ENCODE measurements at regions not wholly inside any gene's neighbourhood (a gene's known extent, or its start where the extent isn't known, plus 50 kb on each side); places are given as distances from the start of the nearest gene placed in this dataset.

DNA sequence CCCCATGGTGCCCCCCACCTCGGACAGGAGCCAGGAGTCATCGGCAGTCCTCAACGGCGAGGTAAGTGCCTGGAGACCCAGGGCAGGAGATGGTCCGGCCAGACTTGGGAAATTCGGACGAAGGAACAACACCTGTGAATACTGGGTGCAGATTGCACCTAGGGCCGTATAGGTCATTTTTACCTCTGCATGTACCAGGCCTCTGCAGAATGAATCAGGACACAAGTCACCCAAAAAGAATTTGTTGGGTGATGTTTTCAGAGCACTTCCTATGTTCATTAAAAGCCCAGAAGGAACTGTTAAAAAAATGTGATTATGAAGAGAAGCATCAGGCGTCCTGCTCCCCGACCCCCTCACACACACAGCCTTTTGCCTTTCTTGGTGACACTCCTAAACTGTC lies 93.9 kb downstream of the C11orf91 start:
- TF ChIP-seq EZH2phosphoT487 (IDR thresholded peaks at IDR 0.05; ENCODE audit: borderline replicate concordance, low read depth, low read length) = no peak
- TF ChIP-seq, protein P1, sequence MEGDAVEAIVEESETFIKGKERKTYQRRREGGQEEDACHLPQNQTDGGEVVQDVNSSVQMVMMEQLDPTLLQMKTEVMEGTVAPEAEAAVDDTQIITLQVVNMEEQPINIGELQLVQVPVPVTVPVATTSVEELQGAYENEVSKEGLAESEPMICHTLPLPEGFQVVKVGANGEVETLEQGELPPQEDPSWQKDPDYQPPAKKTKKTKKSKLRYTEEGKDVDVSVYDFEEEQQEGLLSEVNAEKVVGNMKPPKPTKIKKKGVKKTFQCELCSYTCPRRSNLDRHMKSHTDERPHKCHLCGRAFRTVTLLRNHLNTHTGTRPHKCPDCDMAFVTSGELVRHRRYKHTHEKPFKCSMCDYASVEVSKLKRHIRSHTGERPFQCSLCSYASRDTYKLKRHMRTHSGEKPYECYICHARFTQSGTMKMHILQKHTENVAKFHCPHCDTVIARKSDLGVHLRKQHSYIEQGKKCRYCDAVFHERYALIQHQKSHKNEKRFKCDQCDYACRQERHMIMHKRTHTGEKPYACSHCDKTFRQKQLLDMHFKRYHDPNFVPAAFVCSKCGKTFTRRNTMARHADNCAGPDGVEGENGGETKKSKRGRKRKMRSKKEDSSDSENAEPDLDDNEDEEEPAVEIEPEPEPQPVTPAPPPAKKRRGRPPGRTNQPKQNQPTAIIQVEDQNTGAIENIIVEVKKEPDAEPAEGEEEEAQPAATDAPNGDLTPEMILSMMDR (conservative IDR thresholded peaks at IDR 0.05; ENCODE audit: low read length) = no peak
- no TSS peak for BruUV-seq (replicated peaks)
- POLR2A ChIA-PET = interaction anchor here (1.0 kb wide), 1 partner anchor 29 kb away, joined by 3 read pairs; no protein-coding TSS in a partner anchor
- no peak for DNase-seq (ENCODE audit: low spot score)
- Histone ChIP-seq H3K4me3 (ENCODE audit: low read depth, low read length, poor library complexity, severe bottlenecking) (no peak overlapping the region), H2AFZ (ENCODE audit: low read length) (no peak overlapping the region), H3K4me2 (ENCODE audit: low read length) (no peak overlapping the region), H3K27ac (ENCODE audit: low read depth, low read length, poor library complexity, severe bottlenecking) (no peak overlapping the region), H3K4me1 (ENCODE audit: insufficient read depth, low read length, poor library complexity, severe bottlenecking) (no peaks in the 10 kb centered on the region), H4K20me1 (ENCODE audit: insufficient read depth, low read length) (no peaks in the 10 kb centered on the region), H3K79me2 (ENCODE audit: insufficient read depth, low read depth, low read length) (no peaks in the 10 kb centered on the region), H3K9me3 (ENCODE audit: low read length) (no peaks in the 10 kb centered on the region), H3K9me2 (ENCODE audit: insufficient read depth, low read length) (no peaks in the 10 kb centered on the region), H3K36me3 (ENCODE audit: insufficient read depth, low read length) (peaks cover 78% of the 10 kb centered on the region)
- CTCF ChIA-PET (ENCODE audit: unreplicated experiment) = no interaction called here
- intact Hi-C loops (cut with micrococcal nuclease; ENCODE audit: unreplicated experiment) = no loop called here

DNA sequence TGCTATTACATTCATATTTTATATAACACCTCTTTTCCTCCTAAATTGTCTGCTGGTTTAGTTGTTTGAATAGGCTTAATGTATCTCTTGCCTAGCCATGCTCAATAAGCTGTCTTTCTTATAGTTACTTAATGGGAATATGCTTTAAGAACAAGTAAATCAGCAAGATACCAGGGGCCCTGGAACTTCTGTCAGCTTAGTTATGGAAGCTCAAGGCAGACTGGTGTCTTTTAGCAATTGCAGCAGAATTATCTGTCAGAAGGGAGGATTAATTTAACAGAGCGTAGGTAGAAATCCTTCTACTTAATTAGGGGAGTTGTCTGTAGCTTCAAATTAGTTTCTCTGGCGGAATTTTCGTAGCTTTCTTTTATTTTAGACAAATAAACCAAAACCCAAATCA lies 94.9 kb downstream of the C11orf91 start:
- no peaks in the 10 kb centered on the region for H4K20me1 ChIP-seq (ENCODE audit: insufficient read depth, low read length)
- TF ChIP-seq EZH2phosphoT487 (IDR thresholded peaks at IDR 0.05; ENCODE audit: borderline replicate concordance, low read depth, low read length) = no peak
- TF ChIP-seq, protein P1 (conservative IDR thresholded peaks at IDR 0.05; ENCODE audit: low read length) = no peak
- intact Hi-C loops (cut with micrococcal nuclease; ENCODE audit: unreplicated experiment) = no loop called here
- CTCF ChIA-PET (ENCODE audit: unreplicated experiment) = no interaction called here
- no peak overlapping the region for H3K4me3 ChIP-seq (ENCODE audit: low read depth, low read length, poor library complexity, severe bottlenecking)
- no TSS peak for BruUV-seq (replicated peaks)
- no peaks in the 10 kb centered on the region for H3K9me3 ChIP-seq (ENCODE audit: low read length)
- H3K36me3 ChIP-seq (ENCODE audit: insufficient read depth, low read length) = peaks cover 75% of the 10 kb centered on the region
- no peak overlapping the region for H3K4me2 ChIP-seq (ENCODE audit: low read length)
- POLR2A ChIA-PET = no interaction called here
- no peak for DNase-seq (ENCODE audit: low spot score)
- H3K4me1 ChIP-seq (ENCODE audit: insufficient read depth, low read length, poor library complexity, severe bottlenecking) = no peaks in the 10 kb centered on the region
- H2AFZ ChIP-seq (ENCODE audit: low read length) = no peak overlapping the region
- no peaks in the 10 kb centered on the region for H3K9me2 ChIP-seq (ENCODE audit: insufficient read depth, low read length)
- H3K79me2 ChIP-seq (ENCODE audit: insufficient read depth, low read depth, low read length) = no peaks in the 10 kb centered on the region
- H3K27ac ChIP-seq (ENCODE audit: low read depth, low read length, poor library complexity, severe bottlenecking) = no peak overlapping the region

DNA sequence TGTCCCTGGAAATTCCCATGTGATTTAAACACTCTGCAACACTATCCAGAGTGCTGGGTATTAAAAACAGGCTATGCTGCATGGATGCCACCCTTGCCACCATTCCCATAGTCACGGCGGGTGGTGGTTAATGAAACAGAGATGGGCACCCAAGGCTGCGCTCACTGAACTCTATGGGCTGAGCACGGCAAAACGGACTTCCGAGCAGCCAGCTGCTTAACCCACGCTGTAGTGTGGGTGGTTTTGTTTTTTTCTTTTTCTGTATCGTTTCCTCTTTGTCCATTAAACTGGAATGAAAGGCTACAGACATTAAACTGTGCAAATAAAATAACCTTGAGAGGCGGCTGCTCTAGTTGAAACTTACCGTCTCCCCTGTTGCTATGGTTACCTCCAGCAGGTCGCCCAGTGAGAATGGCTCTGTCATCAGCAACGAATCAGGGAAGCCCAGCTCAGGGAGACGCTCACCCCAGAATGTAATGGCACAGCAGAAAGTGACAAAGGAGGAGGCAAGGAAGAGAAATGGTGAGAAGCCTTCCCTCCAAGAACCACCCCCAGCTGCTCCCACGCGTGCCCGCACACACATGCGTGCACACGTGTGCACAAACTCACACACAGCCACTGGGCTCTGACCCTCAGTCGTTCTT lies 102.1 kb downstream of the C11orf91 start:
- no TSS peak for BruUV-seq (replicated peaks)
- ChIA-PET CTCF (ENCODE audit: unreplicated experiment) (no interaction called here), POLR2A (interaction anchor here (0.6 kb wide), 1 partner anchor 511 kb away, joined by 3 read pairs; no protein-coding TSS in a partner anchor)
- Histone ChIP-seq H3K9me2 (ENCODE audit: insufficient read depth, low read length) (no peaks in the 10 kb centered on the region), H3K79me2 (ENCODE audit: insufficient read depth, low read depth, low read length) (no peaks in the 10 kb centered on the region), H3K27ac (ENCODE audit: low read depth, low read length, poor library complexity, severe bottlenecking) (no peak overlapping the region), H3K36me3 (ENCODE audit: insufficient read depth, low read length) (peaks cover 51% of the 10 kb centered on the region), H3K4me1 (ENCODE audit: insufficient read depth, low read length, poor library complexity, severe bottlenecking) (no peaks in the 10 kb centered on the region), H3K9me3 (ENCODE audit: low read length) (no peaks in the 10 kb centered on the region), H3K4me3 (ENCODE audit: low read depth, low read length, poor library complexity, severe bottlenecking) (no peak overlapping the region), H3K4me2 (ENCODE audit: low read length) (no peak overlapping the region), H2AFZ (ENCODE audit: low read length) (no peak overlapping the region), H4K20me1 (ENCODE audit: insufficient read depth, low read length) (no peaks in the 10 kb centered on the region)
- intact Hi-C loops (cut with micrococcal nuclease; ENCODE audit: unreplicated experiment) = no loop called here
- DNase-seq (ENCODE audit: low spot score) = no peak
- no peak for TF ChIP-seq EZH2phosphoT487 (IDR thresholded peaks at IDR 0.05; ENCODE audit: borderline replicate concordance, low read depth, low read length)
- TF ChIP-seq, protein P1 (conservative IDR thresholded peaks at IDR 0.05; ENCODE audit: low read length) = no peak

Data from OCI-LY7 (cell line).